ENCODE measurements at regions not wholly inside any gene's neighbourhood (a gene's known extent, or its start where the extent isn't known, plus 50 kb on each side); places are given as distances from the start of the nearest gene placed in this dataset.

GRCh38 chr2:59694176-59694575 is 859.3 kb downstream of the BCL11A start:
- H3K4me2 ChIP-seq (ENCODE audit: unreplicated experiment): no peak overlapping the region
- H3K36me3 ChIP-seq (ENCODE audit: low read depth): no peaks in the 10 kb centered on the region
- no peaks in the 10 kb centered on the region for H3K79me2 ChIP-seq (ENCODE audit: insufficient read depth)
- in situ Hi-C loops (cut with MboI): no loop called here
- H3K27me3 ChIP-seq (replicated peaks; ENCODE audit: insufficient read depth): no peaks in the 10 kb centered on the region
- no peaks in the 10 kb centered on the region for H4K20me1 ChIP-seq (ENCODE audit: insufficient read depth)
- no peaks in the 10 kb centered on the region for H3K9me2 ChIP-seq (ENCODE audit: insufficient read depth)
- H3K27ac ChIP-seq: no peak overlapping the region
- H3K4me1 ChIP-seq (ENCODE audit: insufficient read depth): no peaks in the 10 kb centered on the region
- no peaks in the 10 kb centered on the region for H3F3A ChIP-seq (ENCODE audit: insufficient read depth)
- H3K9ac ChIP-seq: no peak overlapping the region
- TF ChIP-seq EZH2 (IDR thresholded peaks at IDR 0.05; ENCODE audit: insufficient read depth, poor library complexity, severe bottlenecking): no peak
- 39 to 47% methylated on average over 1 of the region's 1 CpG for WGBS, 2 experiments (ENCODE audit: low coverage in 1 of 2, low lambda C conversion rate in 2 of 2, missing lambda C conversion rate in 2 of 2)
- H3K4me3 ChIP-seq: no peak overlapping the region
- H2AFZ ChIP-seq: no peak overlapping the region
- DNase-seq: no peak
- H3K9me3 ChIP-seq (ENCODE audit: low read depth): no peaks in the 10 kb centered on the region

- H3K9me2 ChIP-seq (ENCODE audit: insufficient read depth): no peaks in the 10 kb centered on the region
- no peak overlapping the region for H3K4me3 ChIP-seq
- H4K20me1 ChIP-seq (ENCODE audit: insufficient read depth): no peaks in the 10 kb centered on the region
- H3K27me3 ChIP-seq (replicated peaks; ENCODE audit: insufficient read depth): no peaks in the 10 kb centered on the region
- no peaks in the 10 kb centered on the region for H3K9me3 ChIP-seq (ENCODE audit: low read depth)
- H2AFZ ChIP-seq: no peak overlapping the region
- WGBS, 2 experiments (ENCODE audit: low coverage in 1 of 2, low lambda C conversion rate in 2 of 2, missing lambda C conversion rate in 2 of 2): 0% methylated on average over 2 of the region's 2 CpGs
- H3K79me2 ChIP-seq (ENCODE audit: insufficient read depth): no peaks in the 10 kb centered on the region
- DNase-seq: no peak
- in situ Hi-C loops (cut with MboI): no loop called here
- H3K36me3 ChIP-seq (ENCODE audit: low read depth): no peaks in the 10 kb centered on the region
- TF ChIP-seq EZH2 (IDR thresholded peaks at IDR 0.05; ENCODE audit: insufficient read depth, poor library complexity, severe bottlenecking): no peak
- TF ChIP-seq EZH2phosphoT487 (IDR thresholded peaks at IDR 0.05; ENCODE audit: insufficient read depth, low read depth): no peak
- no peak overlapping the region for H3K27ac ChIP-seq
- no peaks in the 10 kb centered on the region for H3F3A ChIP-seq (ENCODE audit: insufficient read depth)
- no peak overlapping the region for H3K9ac ChIP-seq
- no peak overlapping the region for H3K4me2 ChIP-seq (ENCODE audit: unreplicated experiment)
- H3K4me1 ChIP-seq (ENCODE audit: insufficient read depth): no peaks in the 10 kb centered on the region
Observed at GRCh38 chr2:59693231-59693959, 860.1 kb downstream of the BCL11A start.

GRCh38 chr2:59691518-59692190 is 861.8 kb downstream of the BCL11A start:
- 17 to 30% methylated on average over 3 of the region's 3 CpGs for WGBS, 2 experiments (ENCODE audit: low coverage in 1 of 2, low lambda C conversion rate in 2 of 2, missing lambda C conversion rate in 2 of 2)
- in situ Hi-C loops (cut with MboI): no loop called here
- no peak overlapping the region for H3K4me2 ChIP-seq (ENCODE audit: unreplicated experiment)

GRCh38 chr2:59690849-59691248 is 862.6 kb downstream of the BCL11A start:
- Histone ChIP-seq H2AFZ (no peak overlapping the region), H3K27ac (no peak overlapping the region), H3K9me2 (ENCODE audit: insufficient read depth) (no peaks in the 10 kb centered on the region), H3K4me3 (no peak overlapping the region), H3K27me3 (replicated peaks; ENCODE audit: insufficient read depth) (no peaks in the 10 kb centered on the region), H3K36me3 (ENCODE audit: low read depth) (no peaks in the 10 kb centered on the region), H3K9ac (no peak overlapping the region), H3K79me2 (ENCODE audit: insufficient read depth) (no peaks in the 10 kb centered on the region), H4K20me1 (ENCODE audit: insufficient read depth) (no peaks in the 10 kb centered on the region), H3K4me2 (ENCODE audit: unreplicated experiment) (no peak overlapping the region), H3K4me1 (ENCODE audit: insufficient read depth) (no peaks in the 10 kb centered on the region), H3K9me3 (ENCODE audit: low read depth) (no peaks in the 10 kb centered on the region), H3F3A (ENCODE audit: insufficient read depth) (no peaks in the 10 kb centered on the region)
- 7 to 15% methylated on average over 4 of the region's 4 CpGs for WGBS, 2 experiments (ENCODE audit: low coverage in 1 of 2, low lambda C conversion rate in 2 of 2, missing lambda C conversion rate in 2 of 2)
- TF ChIP-seq EZH2 (IDR thresholded peaks at IDR 0.05; ENCODE audit: insufficient read depth, poor library complexity, severe bottlenecking): no peak
- TF ChIP-seq EZH2phosphoT487 (IDR thresholded peaks at IDR 0.05; ENCODE audit: insufficient read depth, low read depth): no peak
- in situ Hi-C loops (cut with MboI): no loop called here
- DNase-seq: no peak

More at GRCh38 chr2:59691518-59692190, 861.8 kb downstream of the BCL11A start:
- no peak for TF ChIP-seq EZH2phosphoT487 (IDR thresholded peaks at IDR 0.05; ENCODE audit: insufficient read depth, low read depth)
- no peak for TF ChIP-seq EZH2 (IDR thresholded peaks at IDR 0.05; ENCODE audit: insufficient read depth, poor library complexity, severe bottlenecking)
- H3F3A ChIP-seq (ENCODE audit: insufficient read depth): no peaks in the 10 kb centered on the region
- no peak for DNase-seq
- no peak overlapping the region for H2AFZ ChIP-seq
- no peaks in the 10 kb centered on the region for H3K79me2 ChIP-seq (ENCODE audit: insufficient read depth)
- H3K9me2 ChIP-seq (ENCODE audit: insufficient read depth): no peaks in the 10 kb centered on the region
- no peak overlapping the region for H3K4me3 ChIP-seq
- no peaks in the 10 kb centered on the region for H3K36me3 ChIP-seq (ENCODE audit: low read depth)
- H3K27ac ChIP-seq: no peak overlapping the region
- H3K4me1 ChIP-seq (ENCODE audit: insufficient read depth): no peaks in the 10 kb centered on the region
- H3K9ac ChIP-seq: no peak overlapping the region
- no peaks in the 10 kb centered on the region for H4K20me1 ChIP-seq (ENCODE audit: insufficient read depth)
- H3K27me3 ChIP-seq (replicated peaks; ENCODE audit: insufficient read depth): no peaks in the 10 kb centered on the region
- H3K9me3 ChIP-seq (ENCODE audit: low read depth): no peaks in the 10 kb centered on the region

Data from GM23248 (cell line).